ENCODE measurements at regions not wholly inside any gene's neighbourhood (a gene's known extent, or its start where the extent isn't known, plus 50 kb on each side); places are given as distances from the start of the nearest gene placed in this dataset.

GRCh38 chr1:232521660-232522059 is 108.3 kb downstream of the SIPA1L2 start:
- no peak overlapping the region for H3K4me3 ChIP-seq
- no peak for DNase-seq (ENCODE audit: low spot score)
- TF ChIP-seq, protein P1, sequence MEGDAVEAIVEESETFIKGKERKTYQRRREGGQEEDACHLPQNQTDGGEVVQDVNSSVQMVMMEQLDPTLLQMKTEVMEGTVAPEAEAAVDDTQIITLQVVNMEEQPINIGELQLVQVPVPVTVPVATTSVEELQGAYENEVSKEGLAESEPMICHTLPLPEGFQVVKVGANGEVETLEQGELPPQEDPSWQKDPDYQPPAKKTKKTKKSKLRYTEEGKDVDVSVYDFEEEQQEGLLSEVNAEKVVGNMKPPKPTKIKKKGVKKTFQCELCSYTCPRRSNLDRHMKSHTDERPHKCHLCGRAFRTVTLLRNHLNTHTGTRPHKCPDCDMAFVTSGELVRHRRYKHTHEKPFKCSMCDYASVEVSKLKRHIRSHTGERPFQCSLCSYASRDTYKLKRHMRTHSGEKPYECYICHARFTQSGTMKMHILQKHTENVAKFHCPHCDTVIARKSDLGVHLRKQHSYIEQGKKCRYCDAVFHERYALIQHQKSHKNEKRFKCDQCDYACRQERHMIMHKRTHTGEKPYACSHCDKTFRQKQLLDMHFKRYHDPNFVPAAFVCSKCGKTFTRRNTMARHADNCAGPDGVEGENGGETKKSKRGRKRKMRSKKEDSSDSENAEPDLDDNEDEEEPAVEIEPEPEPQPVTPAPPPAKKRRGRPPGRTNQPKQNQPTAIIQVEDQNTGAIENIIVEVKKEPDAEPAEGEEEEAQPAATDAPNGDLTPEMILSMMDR (IDR thresholded peaks at IDR 0.05): no peak
- H3K27ac ChIP-seq: no peak overlapping the region

GRCh38 chr1:232519186-232519585 is 110.7 kb downstream of the SIPA1L2 start:
- no peak overlapping the region for H3K27ac ChIP-seq
- DNase-seq (ENCODE audit: low spot score): no peak
- TF ChIP-seq, protein P1 (IDR thresholded peaks at IDR 0.05): no peak
- no peak overlapping the region for H3K4me3 ChIP-seq

DNA sequence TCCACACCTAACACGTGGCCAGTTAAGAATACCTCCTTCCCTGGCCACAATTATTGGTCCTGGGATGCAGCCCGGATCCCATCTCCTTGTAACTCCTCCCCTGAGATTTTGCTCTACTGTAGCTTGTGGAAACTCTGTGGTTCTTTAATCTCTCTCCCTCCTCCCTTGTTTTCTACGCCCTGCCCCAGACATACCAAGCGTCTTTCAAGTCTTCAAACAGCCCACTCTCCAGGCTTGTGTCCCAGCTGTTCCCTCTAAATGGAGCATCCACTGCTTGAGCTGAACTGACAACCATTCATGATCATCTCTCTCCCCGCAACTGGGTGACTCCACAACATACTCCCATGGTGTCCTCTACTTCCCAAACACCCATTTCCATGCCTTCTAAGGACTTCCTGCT is 111.6 kb downstream of the SIPA1L2 start:
- Histone ChIP-seq H3K4me3 (no peak overlapping the region), H3K27ac (no peak overlapping the region)
- no peak for DNase-seq (ENCODE audit: low spot score)
- TF ChIP-seq, protein P1 (IDR thresholded peaks at IDR 0.05): no peak

DNA sequence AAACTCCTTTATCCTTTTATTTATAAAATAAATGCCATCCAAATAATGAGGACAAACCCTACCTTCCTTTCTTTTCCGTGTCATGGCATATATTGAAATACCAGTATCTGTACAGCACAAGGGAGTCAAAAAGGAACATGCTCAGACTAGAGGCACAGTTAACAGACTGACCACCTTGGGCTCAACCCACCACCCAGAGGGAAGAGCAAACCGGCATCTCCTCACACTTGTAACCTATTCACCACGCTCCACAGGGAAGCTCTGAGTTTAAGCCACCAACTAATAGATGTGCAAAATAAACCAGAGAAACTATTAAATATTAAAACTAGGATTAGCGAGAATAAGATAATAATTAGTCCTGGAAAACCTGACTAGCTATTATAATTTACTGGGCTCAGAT is 112.7 kb downstream of the SIPA1L2 start:
- H3K27ac ChIP-seq: no peak overlapping the region
- TF ChIP-seq, protein P1 (IDR thresholded peaks at IDR 0.05): no peak
- DNase-seq (ENCODE audit: low spot score): no peak
- no peak overlapping the region for H3K4me3 ChIP-seq

- TF ChIP-seq, protein P1 (IDR thresholded peaks at IDR 0.05): no peak
- no peak for DNase-seq (ENCODE audit: low spot score)
Measured at GRCh38 chr1:232515706-232516105, 114.2 kb downstream of the SIPA1L2 start.

DNA sequence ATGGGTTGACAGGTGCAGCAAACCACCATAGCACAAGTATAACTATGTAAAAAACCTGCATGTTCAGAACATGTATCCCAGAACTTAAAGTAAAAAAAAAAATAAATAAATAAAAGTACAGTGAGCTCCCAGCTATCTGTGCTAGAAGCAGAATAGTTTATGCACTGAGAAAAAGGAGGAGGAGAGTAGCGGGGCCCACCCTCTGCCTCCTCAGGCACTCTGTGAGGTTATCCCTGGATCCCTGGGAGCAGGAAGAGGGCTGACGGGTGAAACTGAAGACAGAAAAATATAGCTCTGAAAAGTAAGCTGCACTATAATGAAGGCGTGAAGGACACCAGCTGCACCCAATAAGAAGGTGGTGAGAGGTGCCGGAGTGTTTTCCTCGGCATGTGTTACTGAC is 117.2 kb downstream of the SIPA1L2 start:
- TF ChIP-seq, protein P1 (IDR thresholded peaks at IDR 0.05): no peak
- Histone ChIP-seq H3K27ac (no peak overlapping the region), H3K4me3 (no peak overlapping the region)
- DNase-seq (ENCODE audit: low spot score): no peak

More at GRCh38 chr1:232515706-232516105, 114.2 kb downstream of the SIPA1L2 start:
- Histone ChIP-seq H3K27ac (no peak overlapping the region), H3K4me3 (no peak overlapping the region)

- no peak overlapping the region for H3K27ac ChIP-seq
- TF ChIP-seq, protein P1 (IDR thresholded peaks at IDR 0.05): no peak
- no peak for DNase-seq (ENCODE audit: low spot score)
- no peak overlapping the region for H3K4me3 ChIP-seq
Measured at GRCh38 chr1:232511172-232511571, 118.8 kb downstream of the SIPA1L2 start.
